Glutamatergic neuron (in vitro differentiated cells): ENCODE measurements at regions not wholly inside any gene's neighbourhood (a gene's known extent, or its start where the extent isn't known, plus 50 kb on each side); places are given as distances from the start of the nearest gene placed in this dataset.

ENCODE experiments used
- DNase-seq: peaks from one replicate; pipeline ENCODE4 v3.0.0; 2022
- H3K27ac Mint-ChIP-seq: one replicate; pipeline ENCODE4 v1.8.0; 2020; ENCODE audit warnings: mild to moderate bottlenecking, mixed read lengths, inconsistent platforms; ENCODE audit not compliant: unreplicated experiment
- H3K27me3 Mint-ChIP-seq: one replicate; pipeline ENCODE4 v1.8.0; 2020; ENCODE audit warnings: mild to moderate bottlenecking, moderate library complexity, mixed read lengths, inconsistent platforms; ENCODE audit not compliant: unreplicated experiment
- H3K36me3 Mint-ChIP-seq: one replicate; pipeline ENCODE4 v1.8.0; 2020; ENCODE audit warnings: mild to moderate bottlenecking, mixed read lengths, inconsistent platforms; ENCODE audit not compliant: unreplicated experiment
- H3K4me1 Mint-ChIP-seq: one replicate; pipeline ENCODE4 v1.8.0; 2020; ENCODE audit warnings: mild to moderate bottlenecking, low read depth, mixed read lengths, inconsistent platforms; ENCODE audit not compliant: unreplicated experiment
- H3K4me3 Mint-ChIP-seq: one replicate; pipeline ENCODE4 v1.8.0; 2020; ENCODE audit warnings: mild to moderate bottlenecking, mixed read lengths, inconsistent platforms; ENCODE audit not compliant: unreplicated experiment
- H3K9me3 Mint-ChIP-seq: one replicate; pipeline ENCODE4 v1.8.0; 2020; ENCODE audit warnings: mild to moderate bottlenecking, moderate library complexity, mixed read lengths, inconsistent platforms; ENCODE audit not compliant: unreplicated experiment
- CTCF ChIP-seq: fragments of 200-600 bp; sonication (generic); IDR thresholded peaks from one replicate; pipeline ENCODE4 v1.5.0; 2021; ENCODE audit not compliant: partially characterized antibody, unreplicated experiment

GRCh38 chr1:29762635-29763034 is 526.3 kb downstream of the PTPRU start:
- peaks cover 4% of the 10 kb centered on the region for H3K36me3 Mint-ChIP-seq
- no peak overlapping the region for H3K27ac Mint-ChIP-seq
- no peak for DNase-seq
- H3K4me3 Mint-ChIP-seq, result no peak overlapping the region
- H3K9me3 Mint-ChIP-seq, result no peaks in the 10 kb centered on the region
- no peak for TF ChIP-seq CTCF
- peaks cover 7% of the 10 kb centered on the region for H3K4me1 Mint-ChIP-seq
- H3K27me3 Mint-ChIP-seq, result peaks cover 5% of the 10 kb centered on the region

GRCh38 chr1:29761159-29761928 is 525.0 kb downstream of the PTPRU start:
- Mint-ChIP-seq H3K4me1 (peaks cover 17% of the 10 kb centered on the region), H3K27ac (no peak overlapping the region), H3K36me3 (peaks cover 4% of the 10 kb centered on the region), H3K9me3 (peaks cover 3% of the 10 kb centered on the region), H3K4me3 (no peak overlapping the region), H3K27me3 (peaks cover 7% of the 10 kb centered on the region)
- no peak for DNase-seq
- TF ChIP-seq CTCF, result no peak

- peaks cover 10% of the 10 kb centered on the region for H3K27me3 Mint-ChIP-seq
- peaks cover 4% of the 10 kb centered on the region for H3K36me3 Mint-ChIP-seq
- no peak for TF ChIP-seq CTCF
- no peak overlapping the region for H3K4me3 Mint-ChIP-seq
- H3K27ac Mint-ChIP-seq, result no peak overlapping the region
- peaks cover 24% of the 10 kb centered on the region for H3K4me1 Mint-ChIP-seq
- no peak for DNase-seq
- peaks cover 11% of the 10 kb centered on the region for H3K9me3 Mint-ChIP-seq
These were observed 523.8 kb downstream of the PTPRU start for GRCh38 chr1:29760067-29760564.

GRCh38 chr1:29758781-29759499 is 522.6 kb downstream of the PTPRU start:
- H3K27me3 Mint-ChIP-seq, result peaks cover 12% of the 10 kb centered on the region
- no peak for DNase-seq

More at GRCh38 chr1:29758781-29759499, 522.6 kb downstream of the PTPRU start:
- Mint-ChIP-seq H3K4me1 (peaks cover 36% of the 10 kb centered on the region), H3K27ac (no peak overlapping the region), H3K9me3 (peaks cover 11% of the 10 kb centered on the region), H3K36me3 (peaks cover 2% of the 10 kb centered on the region), H3K4me3 (no peak overlapping the region)
- TF ChIP-seq CTCF, result no peak
